Epithelial cell of esophagus (primary cell): ENCODE measurements at regions not wholly inside any gene's neighbourhood (a gene's known extent, or its start where the extent isn't known, plus 50 kb on each side); places are given as distances from the start of the nearest gene placed in this dataset.
"Not testable (repeated sequence)": the region's sequence is repeated elsewhere in the genome, so short reads cannot be mapped to it uniquely, and the experiment has no call there.

ENCODE experiments used
- DNase-seq: peaks from one replicate; pipeline ENCODE4 v3.0.0; 2010; ENCODE audit warnings: low read depth
- H3K4me3 ChIP-seq: 2 replicates; pipeline ENCODE4 v1.5.1; 2011; ENCODE audit warnings: mild to moderate bottlenecking, low read length, control low read depth
- TF ChIP-seq, protein P1 (sequence below): IDR thresholded peaks from 2 replicates; pipeline ENCODE4 v1.5.1; 2011; ENCODE audit warnings: low read depth, mild to moderate bottlenecking, low read length, control low read depth, inconsistent platforms; ENCODE audit not compliant: insufficient read depth; ENCODE audit errors: missing control alignments

DNA sequence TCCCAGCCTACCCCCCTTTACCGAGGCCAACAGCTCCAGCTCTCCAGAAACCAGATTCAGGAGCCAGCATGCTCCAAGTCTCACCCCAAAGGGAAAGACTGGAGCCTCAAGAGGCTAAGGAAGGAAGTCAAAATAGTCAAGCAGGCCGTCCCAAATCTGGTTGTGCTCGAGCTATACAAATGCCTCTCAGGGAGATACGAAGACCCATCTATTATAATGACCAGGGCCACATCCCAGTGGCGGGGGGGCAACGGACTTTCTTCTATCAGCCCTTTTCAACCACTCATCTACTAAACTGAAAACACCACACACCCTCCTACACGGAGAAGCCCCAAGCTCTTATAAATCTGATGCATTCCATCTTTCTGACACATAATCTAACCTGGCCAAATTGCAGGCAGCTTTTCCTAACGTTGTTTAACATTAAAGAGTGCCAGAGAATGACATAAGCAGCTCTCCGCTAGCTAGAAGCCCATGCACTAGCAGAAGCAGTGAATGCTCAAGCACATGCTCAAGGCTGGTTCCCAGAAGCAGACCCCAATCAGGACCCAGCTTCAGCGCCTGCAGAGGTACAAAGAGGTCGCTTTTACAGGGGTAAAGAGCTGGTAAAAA is 104.6 kb upstream of the ZNF98 start:
- H3K4me3 ChIP-seq, result no peak overlapping the region
- no peak for DNase-seq
- TF ChIP-seq, protein P1, sequence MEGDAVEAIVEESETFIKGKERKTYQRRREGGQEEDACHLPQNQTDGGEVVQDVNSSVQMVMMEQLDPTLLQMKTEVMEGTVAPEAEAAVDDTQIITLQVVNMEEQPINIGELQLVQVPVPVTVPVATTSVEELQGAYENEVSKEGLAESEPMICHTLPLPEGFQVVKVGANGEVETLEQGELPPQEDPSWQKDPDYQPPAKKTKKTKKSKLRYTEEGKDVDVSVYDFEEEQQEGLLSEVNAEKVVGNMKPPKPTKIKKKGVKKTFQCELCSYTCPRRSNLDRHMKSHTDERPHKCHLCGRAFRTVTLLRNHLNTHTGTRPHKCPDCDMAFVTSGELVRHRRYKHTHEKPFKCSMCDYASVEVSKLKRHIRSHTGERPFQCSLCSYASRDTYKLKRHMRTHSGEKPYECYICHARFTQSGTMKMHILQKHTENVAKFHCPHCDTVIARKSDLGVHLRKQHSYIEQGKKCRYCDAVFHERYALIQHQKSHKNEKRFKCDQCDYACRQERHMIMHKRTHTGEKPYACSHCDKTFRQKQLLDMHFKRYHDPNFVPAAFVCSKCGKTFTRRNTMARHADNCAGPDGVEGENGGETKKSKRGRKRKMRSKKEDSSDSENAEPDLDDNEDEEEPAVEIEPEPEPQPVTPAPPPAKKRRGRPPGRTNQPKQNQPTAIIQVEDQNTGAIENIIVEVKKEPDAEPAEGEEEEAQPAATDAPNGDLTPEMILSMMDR, result no peak

GRCh38 chr19:22523940-22524339 is 101.8 kb upstream of the ZNF98 start:
- DNase-seq, result no peak
- H3K4me3 ChIP-seq, result no peak overlapping the region
- TF ChIP-seq, protein P1, result no peak

- not testable (repeated sequence) for H3K4me3 ChIP-seq
Measured at GRCh38 chr19:22519562-22519961, 97.4 kb upstream of the ZNF98 start.

DNA sequence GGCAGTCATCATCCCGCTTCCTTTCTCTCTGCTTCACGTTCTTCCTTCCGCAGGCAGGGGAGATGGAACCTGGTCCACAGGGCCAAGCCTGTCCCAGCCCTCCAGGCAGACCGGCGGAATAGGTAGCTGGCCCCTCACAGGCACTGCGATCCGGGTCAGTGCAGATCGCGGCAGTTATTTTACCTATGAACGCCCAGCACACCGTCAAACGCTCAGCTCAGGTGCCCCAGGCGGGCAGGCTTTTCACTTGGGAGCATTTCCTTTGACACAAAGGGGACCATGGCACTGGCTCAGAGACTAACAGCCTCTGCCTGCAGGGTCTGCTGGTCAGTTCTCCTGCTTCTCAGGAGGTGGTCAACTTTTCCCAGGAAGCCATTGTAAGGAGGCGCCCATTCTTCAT is 97.0 kb upstream of the ZNF98 start:
- DNase-seq, result no peak
- H3K4me3 ChIP-seq, result no peak overlapping the region
- TF ChIP-seq, protein P1, result no peak

More at GRCh38 chr19:22519562-22519961, 97.4 kb upstream of the ZNF98 start:
- DNase-seq, result not testable (repeated sequence)

- H3K4me3 ChIP-seq, result no peak overlapping the region
- TF ChIP-seq, protein P1, result no peak
- DNase-seq, result no peak
Measured at GRCh38 chr19:22517496-22518411, 95.6 kb upstream of the ZNF98 start.

GRCh38 chr19:22515435-22515834 is 93.3 kb upstream of the ZNF98 start:
- DNase-seq, result no peak
- H3K4me3 ChIP-seq, result no peak overlapping the region
- TF ChIP-seq, protein P1, result no peak

GRCh38 chr19:22503524-22503923 is 81.4 kb upstream of the ZNF98 start:
- DNase-seq, result no peak
- no peak overlapping the region for H3K4me3 ChIP-seq
- TF ChIP-seq, protein P1, result no peak
